DMS153 (cell line): ENCODE measurements at regions not wholly inside any gene's neighbourhood (a gene's known extent, or its start where the extent isn't known, plus 50 kb on each side); places are given as distances from the start of the nearest gene placed in this dataset.

Experiments
- DNase-seq: peaks from one replicate; lab custom pipeline; 2025; lab: John Stamatoyannopoulos, UW

GRCh38 chr10:94043431-94043990, 49.8 kb downstream of the PLCE1 start:
- DNase-seq, result no peak

- no peak for DNase-seq
Measured at GRCh38 chr10:94046098-94046497, 52.4 kb downstream of the PLCE1 start.

DNA sequence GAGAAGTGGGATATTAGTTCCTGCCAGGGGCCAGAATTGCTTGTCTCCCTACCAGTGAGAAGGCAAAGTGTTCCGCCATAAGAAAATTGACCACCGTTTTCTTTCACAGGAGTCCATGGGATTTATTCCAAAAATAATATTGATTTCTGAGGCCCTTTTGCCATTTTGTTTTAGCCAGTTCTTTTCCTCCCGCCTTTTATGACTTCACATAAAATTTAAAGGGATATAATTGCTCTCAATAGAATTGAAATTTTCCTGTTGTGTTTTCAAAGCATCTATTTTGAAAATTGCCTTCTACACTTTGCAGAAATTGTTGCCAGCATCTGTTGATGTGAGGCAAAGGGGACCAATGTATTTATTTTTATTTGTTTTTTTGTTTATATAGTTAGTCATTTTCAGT, 53.6 kb downstream of the PLCE1 start:
- no peak for DNase-seq

GRCh38 chr10:94049911-94050310, 56.2 kb downstream of the PLCE1 start:
- DNase-seq, result no peak

DNA sequence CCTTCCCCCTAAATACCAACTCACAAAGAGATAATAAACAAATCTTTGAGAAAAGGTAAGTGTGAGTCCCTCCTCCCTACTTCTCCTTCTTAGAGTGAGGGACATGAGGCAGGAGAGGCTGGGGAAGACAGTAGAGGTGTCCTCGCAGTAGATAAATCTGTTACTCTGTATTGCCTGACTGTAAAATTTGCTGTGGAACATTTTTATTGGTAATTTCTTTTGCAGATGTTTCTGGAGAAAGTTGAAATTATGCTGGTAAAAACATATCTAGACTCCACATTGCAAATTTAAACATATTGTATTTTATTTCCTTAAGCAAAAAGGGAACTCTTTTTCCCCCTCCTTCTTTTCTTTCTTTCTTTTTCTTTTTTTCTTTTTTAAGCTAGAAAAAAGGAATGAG, 58.5 kb downstream of the PLCE1 start:
- DNase-seq, result no peak

DNA sequence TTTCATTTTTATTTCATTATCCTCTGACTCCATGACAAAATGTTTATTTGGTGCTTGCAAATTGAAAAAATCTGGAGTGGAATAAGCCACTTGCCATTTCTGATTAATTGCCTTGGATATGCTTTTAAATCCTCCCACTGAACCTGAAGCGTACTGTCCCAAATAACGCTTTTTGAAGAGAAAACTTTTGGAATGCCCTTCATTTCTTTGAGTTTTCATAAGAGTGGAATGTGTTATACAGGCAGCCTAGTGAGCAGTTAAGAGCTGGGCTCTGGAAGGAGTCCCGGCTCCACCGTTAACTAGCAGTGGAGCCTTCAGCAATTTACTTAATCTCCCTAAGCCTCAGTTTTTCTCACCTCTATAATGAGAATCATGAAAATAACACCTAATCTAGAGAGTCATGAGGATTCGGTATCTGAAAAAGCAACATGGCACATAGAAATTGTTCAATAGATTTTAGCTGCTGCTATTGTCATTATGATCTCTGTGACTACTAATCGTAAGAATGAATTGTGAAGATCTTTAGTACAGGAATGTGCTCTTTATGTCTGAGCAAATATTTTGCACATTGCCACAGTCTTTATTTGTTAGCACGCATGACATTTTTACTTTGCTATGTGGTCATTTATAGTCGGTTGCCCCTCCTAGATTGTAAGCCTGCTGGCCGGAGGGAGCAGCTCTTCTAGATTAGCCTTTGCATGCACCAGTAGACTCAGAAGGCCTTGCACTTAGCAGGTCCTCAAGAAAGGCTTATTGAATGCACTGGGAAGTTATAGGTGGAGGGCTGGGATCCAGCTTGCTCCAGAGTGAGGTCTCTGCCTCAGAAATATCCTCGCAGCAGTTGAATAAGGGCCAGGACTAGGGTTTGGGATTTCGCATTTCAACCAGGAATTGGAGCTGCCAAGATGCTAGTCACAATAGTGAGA, 59.4 kb downstream of the PLCE1 start:
- DNase-seq, result no peak

- no peak for DNase-seq
Measured at GRCh38 chr10:94059178-94059883, 65.6 kb downstream of the PLCE1 start.

- DNase-seq, result no peak
Measured at GRCh38 chr10:94061026-94061425, 67.3 kb downstream of the PLCE1 start.

DNA sequence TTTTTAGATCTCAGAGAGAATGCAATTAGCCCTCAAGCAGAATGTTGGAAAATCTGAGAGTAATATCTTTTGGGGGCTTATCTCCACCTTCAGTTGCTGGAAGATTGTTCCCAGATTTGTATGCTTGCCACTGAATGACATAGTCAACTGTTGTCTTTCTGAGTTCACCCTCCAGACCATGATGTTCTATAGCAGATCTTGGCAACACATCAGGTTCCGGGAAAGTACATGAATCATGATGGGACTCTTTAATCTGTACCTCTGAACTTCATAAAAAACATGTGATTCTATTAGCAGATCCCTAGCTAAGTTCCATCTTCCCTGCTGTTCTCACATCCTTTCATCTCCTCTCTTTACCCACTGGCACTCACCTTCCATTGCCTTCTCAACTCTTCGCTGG, 68.9 kb downstream of the PLCE1 start:
- DNase-seq, result no peak

DNA sequence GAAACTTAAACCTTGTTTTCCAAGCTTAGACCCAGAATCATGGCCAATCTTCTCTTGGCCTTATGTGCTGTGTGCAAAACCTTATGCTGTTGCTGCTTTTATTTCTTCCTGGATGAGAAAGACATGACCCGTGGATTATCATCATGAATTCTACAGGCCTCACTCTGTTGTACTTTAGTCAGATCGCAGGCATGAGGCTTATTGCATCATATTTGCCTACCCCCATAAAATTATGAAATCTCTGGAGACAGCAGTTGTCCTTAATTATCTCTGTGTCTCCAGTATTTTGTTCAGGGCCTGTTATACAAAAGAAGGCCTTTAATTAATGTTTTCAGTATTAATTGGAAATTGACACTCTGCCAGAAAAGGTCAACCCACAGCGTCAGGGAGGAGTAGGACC, 71.6 kb downstream of the PLCE1 start:
- DNase-seq, result no peak

GRCh38 chr10:94065787-94066186, 72.1 kb downstream of the PLCE1 start:
- no peak for DNase-seq

- DNase-seq, result no peak
Measured at GRCh38 chr10:94066411-94066810, 72.7 kb downstream of the PLCE1 start.

DNA sequence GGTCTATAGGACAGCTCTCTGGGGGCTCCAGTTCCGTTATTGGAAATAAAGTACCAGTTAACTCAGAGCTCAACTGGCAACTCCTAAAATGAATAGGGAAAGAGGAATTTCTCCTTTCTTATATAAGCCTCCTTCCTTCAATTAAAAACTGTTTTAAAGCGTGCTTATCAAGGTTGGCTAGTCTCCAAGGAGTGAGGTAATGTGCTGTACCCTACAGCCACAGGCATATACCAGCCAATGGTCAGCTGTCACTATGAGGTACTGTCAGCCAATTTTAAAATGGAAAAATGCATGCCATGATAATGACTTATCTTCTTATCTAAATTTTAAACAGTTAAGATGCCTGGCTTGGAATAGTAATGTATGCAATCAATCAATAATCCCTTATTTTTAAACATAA, 76.2 kb downstream of the PLCE1 start:
- no peak for DNase-seq

DNA sequence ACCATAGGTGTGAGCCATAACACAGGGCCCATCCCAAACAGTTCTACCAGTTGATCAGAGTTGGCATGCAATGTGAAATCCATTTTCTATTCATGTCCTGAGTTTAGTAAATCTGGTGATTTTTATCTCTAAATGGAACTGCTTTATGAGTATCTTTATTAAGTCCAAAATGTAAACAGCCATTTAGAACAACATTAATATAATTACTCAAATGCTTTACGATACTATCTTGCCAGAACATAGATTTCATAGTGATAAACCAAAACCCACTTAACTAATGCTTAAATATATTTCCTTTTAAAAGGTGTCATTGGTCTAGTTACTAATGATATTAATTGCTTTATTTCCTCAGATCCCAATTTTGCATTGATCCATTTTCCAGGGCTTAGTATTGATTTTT, 80.7 kb downstream of the PLCE1 start:
- DNase-seq, result no peak

DNA sequence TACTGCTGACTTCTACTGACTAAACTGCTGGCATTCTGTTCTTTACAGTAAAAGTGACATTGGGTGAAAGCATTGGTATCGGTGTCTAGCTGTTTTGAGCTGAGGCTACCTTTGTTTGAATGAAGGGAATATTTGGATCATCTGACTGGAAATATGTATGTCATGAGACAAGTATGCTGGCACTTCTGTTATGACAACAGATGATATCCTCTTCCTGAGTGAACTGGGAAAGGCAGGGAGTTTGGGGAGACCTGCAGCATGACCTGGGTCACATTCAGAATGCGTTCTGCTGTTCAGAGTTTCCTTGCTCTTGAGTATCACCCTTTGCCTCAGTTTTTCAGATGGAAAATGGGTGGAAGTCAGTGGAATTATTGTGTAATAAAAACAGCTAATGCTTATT, 81.8 kb downstream of the PLCE1 start:
- DNase-seq, result no peak

- no peak for DNase-seq
Measured at GRCh38 chr10:94076325-94076841, 82.7 kb downstream of the PLCE1 start.

DNA sequence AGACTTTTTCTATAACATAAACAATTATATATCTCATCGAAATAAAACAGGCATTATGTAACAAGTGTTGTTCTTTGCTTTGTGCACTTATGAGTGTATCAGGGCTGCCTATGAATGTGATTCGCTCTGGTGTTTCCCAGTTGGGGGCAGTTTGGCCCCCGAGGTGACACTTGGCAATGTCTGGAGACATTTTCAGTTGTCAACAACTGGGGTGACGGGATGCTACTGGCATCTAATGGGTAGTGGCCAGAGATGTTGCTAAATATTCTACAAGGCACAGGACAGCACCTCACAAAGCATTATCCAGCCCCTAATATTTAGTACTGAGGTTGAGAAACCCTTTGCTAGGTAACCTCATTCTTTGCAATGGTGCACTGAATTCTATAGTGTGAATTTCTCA, 83.3 kb downstream of the PLCE1 start:
- DNase-seq, result no peak

GRCh38 chr10:94080108-94080507, 86.4 kb downstream of the PLCE1 start:
- no peak for DNase-seq

- DNase-seq, result no peak
Measured at GRCh38 chr10:94083662-94084265, 90.0 kb downstream of the PLCE1 start.

GRCh38 chr10:94084344-94084743, 90.6 kb downstream of the PLCE1 start:
- no peak for DNase-seq

DNA sequence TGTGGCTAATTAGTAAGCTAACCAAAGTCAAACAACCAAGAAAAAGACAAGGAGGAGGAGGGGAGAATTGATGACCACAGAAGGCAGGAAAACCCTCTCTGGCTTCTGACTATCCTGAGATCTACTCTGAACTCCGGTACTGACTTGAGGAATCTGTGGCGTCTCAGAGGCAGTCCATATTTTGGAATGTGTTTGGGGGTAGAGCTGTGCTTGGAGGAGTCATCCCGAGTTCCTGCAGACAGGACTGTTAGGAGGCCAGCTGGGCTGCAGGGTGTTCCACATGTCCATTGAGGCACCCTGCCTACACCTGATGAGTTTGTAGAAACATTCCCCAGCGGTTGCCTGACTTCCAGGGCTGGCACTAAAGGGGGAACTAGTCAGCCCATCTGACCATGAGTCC, 91.6 kb downstream of the PLCE1 start:
- DNase-seq, result no peak

DNA sequence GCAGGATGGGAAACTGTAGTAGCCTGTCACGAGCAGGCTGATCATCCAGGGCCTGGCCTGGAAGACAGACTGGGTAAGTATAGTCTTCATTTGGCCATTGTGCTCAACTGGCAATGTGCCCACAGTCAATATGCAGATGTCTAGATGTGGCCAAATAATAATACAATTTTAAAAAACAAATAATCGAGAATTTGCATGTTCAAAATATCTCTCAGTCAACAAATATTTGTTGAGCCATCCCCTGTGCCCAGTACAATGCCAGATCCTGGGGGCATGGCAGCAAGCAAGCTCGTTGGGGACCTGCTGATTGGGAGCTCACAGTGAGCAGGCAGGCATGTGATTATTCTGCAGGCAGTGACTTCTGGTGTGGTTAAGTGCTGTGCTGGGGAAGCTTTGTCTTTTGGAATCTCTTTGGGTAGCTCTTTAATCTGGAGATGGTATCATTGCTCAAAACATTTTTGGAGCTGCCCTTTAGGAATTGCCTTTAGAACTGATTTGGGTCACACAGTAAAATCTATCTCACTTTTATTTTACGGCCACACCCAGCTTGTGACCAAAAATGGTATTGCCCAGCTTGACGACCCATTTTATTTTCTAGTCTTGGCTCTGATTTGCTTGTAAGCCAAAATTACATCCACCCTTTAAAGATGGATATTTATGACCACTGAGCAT, 92.2 kb downstream of the PLCE1 start:
- DNase-seq, result no peak
